GM13976 (cell line): ENCODE measurements at regions not wholly inside any gene's neighbourhood (a gene's known extent, or its start where the extent isn't known, plus 50 kb on each side); places are given as distances from the start of the nearest gene placed in this dataset.

Source experiments
- DNase-seq: peaks from one replicate; pipeline ENCODE4 v3.0.0; 2012; ENCODE audit warnings: low spot score
- in situ Hi-C: fragments of 300-500 bp; cut with MboI; formaldehyde crosslinking; loops from one replicate; pipeline ENCODE4 v1.12.0; 2022; ENCODE audit warnings: low sequenced_read_pairs, mixed read lengths, inconsistent platforms; ENCODE audit not compliant: unreplicated experiment
- TF ChIP-seq, protein P1 (sequence below): IDR thresholded peaks from 2 replicates; pipeline ENCODE4 v1.5.1; 2012; ENCODE audit warnings: borderline replicate concordance, mild to moderate bottlenecking; ENCODE audit not compliant: insufficient read depth; ENCODE audit errors: extremely low read depth, missing control alignments, control extremely low read depth

DNA sequence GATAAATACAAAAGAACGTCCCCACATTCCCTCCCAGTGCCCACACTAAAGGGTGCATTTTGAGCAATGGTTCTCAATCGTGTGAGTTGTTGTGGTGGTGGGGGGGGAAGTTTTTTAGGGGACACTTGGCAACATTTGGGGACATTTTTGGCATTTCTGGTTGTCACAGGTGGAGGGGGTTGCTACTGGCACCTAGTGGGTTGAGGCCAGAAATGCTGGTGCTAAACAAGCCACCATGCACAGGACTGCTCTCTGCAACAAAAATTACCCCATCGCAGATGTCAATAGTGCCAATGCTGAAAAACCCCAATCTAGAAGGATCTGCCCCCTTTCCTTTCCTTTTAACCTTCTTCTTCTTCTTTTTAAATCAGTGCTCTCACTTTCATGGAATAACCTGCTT is 453.3 kb downstream of the TSHZ3 start:
- TF ChIP-seq, protein P1, sequence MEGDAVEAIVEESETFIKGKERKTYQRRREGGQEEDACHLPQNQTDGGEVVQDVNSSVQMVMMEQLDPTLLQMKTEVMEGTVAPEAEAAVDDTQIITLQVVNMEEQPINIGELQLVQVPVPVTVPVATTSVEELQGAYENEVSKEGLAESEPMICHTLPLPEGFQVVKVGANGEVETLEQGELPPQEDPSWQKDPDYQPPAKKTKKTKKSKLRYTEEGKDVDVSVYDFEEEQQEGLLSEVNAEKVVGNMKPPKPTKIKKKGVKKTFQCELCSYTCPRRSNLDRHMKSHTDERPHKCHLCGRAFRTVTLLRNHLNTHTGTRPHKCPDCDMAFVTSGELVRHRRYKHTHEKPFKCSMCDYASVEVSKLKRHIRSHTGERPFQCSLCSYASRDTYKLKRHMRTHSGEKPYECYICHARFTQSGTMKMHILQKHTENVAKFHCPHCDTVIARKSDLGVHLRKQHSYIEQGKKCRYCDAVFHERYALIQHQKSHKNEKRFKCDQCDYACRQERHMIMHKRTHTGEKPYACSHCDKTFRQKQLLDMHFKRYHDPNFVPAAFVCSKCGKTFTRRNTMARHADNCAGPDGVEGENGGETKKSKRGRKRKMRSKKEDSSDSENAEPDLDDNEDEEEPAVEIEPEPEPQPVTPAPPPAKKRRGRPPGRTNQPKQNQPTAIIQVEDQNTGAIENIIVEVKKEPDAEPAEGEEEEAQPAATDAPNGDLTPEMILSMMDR, result no peak
- in situ Hi-C loops, result no loop called here
- no peak for DNase-seq

DNA sequence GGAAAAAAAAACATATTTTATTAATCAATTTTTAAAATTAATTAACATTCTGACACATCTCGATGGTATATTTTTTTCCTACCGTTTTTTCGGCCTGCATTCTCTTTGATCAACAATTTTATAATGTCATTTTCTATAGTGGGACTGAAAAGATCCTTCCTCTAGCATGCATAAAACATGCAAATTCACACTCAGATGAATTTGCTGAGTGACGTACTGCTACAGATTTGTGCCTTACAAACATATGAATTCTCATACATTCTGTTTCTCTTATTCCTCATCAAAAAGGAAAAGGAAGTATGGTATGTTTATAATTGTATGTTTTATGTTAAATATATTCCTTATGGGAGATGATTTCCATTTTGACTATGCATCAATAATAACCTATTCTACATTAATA is 458.2 kb downstream of the TSHZ3 start:
- TF ChIP-seq, protein P1, result no peak
- no peak for DNase-seq

DNA sequence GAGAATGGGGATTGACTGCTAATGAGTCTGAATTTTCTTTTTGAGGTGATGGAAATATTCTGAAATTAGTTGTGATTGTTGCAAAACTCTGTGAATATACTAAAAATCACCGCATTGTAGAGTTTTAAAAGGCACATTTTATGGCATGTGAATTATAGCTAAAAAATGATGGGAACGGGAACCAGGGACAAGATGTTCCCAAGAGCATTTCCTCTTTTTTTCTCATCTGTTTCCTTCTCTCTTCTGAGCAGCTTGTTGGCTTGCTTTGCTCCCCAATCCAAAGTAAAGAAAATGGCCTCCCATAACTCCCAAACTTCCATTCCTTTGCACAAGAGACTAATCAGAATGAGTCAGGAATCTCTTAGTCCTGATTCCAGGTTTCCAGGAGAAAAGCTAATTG is 459.2 kb downstream of the TSHZ3 start:
- in situ Hi-C loops, result no loop called here
- DNase-seq, result no peak
- TF ChIP-seq, protein P1, result no peak

More for the DNA sequence above, 458.2 kb downstream of the TSHZ3 start:
- in situ Hi-C loops, result no loop called here

DNA sequence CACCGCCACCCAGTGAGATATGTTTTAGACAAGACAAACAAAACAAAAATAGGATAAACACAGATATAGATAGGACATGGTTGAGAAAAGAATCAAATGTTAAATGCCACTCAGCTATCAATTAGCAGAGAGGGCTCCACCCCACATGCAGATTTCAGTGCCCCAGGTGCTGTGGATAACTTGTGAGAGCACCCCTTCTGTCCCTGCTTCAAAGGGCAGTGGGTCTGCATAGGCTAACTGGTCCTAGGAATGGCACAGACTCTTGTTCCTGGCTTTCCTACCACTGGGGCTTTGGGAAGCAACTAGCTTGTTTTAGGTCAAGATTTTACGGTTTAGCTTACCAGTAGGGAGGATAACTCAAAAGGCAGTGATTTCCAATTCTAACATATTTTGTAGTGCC is 460.3 kb downstream of the TSHZ3 start:
- no peak for DNase-seq
- in situ Hi-C loops, result no loop called here
- TF ChIP-seq, protein P1, result no peak

DNA sequence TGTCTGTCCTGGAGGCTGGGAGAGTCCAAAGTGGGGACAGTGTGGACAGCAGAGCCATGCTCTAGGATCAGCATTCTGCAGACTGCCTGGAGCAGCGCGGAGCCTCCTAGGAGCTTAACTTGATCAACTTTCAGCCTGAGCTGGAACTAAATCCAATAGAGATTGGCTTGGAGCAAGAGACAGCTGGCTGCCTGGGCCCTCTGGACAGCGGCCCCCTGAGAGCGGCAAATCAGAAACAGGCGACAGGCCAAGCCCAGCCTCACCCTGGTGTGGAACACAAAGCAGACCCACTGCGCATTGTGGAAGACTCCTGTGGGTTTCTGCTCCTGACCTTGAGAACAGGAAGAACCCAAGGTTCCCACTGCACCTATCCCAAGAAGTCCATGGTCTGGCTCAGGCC is 462.2 kb downstream of the TSHZ3 start:
- TF ChIP-seq, protein P1, result no peak
- no peak for DNase-seq
- in situ Hi-C loops, result no loop called here

DNA sequence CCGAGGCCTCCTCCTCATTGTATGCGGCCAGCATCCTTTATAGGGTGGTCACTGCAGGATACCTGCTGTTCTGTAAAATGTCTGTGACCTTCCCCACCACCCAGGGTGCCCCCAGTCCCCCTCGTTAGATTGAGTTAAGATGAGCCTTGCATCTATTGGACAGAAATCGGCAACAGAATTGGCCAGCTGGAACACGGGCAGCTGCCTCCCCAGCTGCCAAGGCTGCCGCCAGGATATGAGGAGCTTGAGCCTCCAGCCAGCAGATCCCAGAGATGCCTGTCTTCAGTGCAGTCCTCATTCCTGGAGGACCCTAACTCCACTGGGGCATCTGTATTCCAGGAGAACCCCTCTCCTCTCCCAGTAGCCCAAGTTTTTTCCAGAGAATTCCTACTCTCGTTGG is 463.0 kb downstream of the TSHZ3 start:
- TF ChIP-seq, protein P1, result no peak
- in situ Hi-C loops, result no loop called here
- no peak for DNase-seq

DNA sequence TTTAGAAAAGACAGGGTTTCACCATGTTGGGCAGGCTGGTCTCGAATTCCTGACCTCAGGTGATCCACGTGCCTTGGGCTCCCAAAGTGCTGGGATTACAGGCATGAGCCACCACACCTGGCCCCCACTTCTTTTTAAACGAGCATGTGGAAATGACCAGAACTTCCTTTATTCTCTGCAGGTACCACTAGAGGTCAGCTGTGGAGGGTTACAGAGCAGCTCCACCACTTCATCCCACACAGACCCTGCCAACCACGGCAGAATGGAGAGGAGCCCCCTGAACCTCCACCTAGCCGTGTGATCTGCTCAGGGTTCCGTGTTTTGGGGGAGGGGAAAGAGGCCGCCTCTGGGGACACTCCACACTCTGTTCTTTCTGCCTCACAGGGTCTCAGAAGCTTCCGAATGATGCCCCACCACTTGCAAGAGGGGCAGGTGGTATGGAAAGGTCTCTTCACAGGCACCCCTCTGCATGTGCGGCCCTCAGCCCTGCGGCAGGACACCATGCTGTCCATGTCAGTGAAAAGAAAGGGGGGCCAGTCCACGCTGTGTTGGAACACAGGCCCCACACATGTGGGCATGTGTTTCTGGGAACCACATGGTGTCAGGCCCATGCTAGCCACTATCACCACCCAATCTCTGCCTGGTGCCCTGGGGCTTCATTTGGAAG is 465.0 kb downstream of the TSHZ3 start:
- in situ Hi-C loops, result no loop called here
- TF ChIP-seq, protein P1, result no peak

More for the DNA sequence above, 465.0 kb downstream of the TSHZ3 start:
- DNase-seq, result no peak
